A549 (cell line): ENCODE measurements at regions not wholly inside any gene's neighbourhood (a gene's known extent, or its start where the extent isn't known, plus 50 kb on each side); places are given as distances from the start of the nearest gene placed in this dataset.

Source experiments
- CEBPB ChIP-seq, 2 experiments: fragments of >200 bp in 1 of 2; sonication (Bioruptor Twin) in 1 of 2; formaldehyde crosslinking in 1 of 2; IDR thresholded peaks; 2 replicates each; pipeline ENCODE4 v1.6.1; 2012 to 2016
- ESRRA ChIP-seq: fragments of 150-350 bp; IDR thresholded peaks from 2 replicates; pipeline ENCODE4 v1.6.1; 2014; ENCODE audit warnings: mild to moderate bottlenecking, low read length, borderline replicate concordance
- HOXB13 ChIP-seq: fragments of 250-450 bp; sonication (Bioruptor Pico); IDR thresholded peaks from 2 replicates; pipeline ENCODE4 v1.5.0; 2020; ENCODE audit warnings: low read depth, mild to moderate bottlenecking, moderate library complexity
- JUN ChIP-seq, 2 experiments: fragments of >200 bp; sonication (Bioruptor Twin); formaldehyde crosslinking; IDR thresholded peaks; 2 replicates in 1 of 2; 3 replicates in 1 of 2; pipeline ENCODE4 v1.6.1; 2016 to 2017
- POLR2A ChIP-seq: IDR thresholded peaks from 2 replicates; pipeline ENCODE4 v1.6.1; 2012; ENCODE audit warnings: mild to moderate bottlenecking, low read length
- RFX5 ChIP-seq: fragments of 450-650 bp; IDR thresholded peaks from 2 replicates; pipeline ENCODE4 v1.7.1; 2014; ENCODE audit warnings: antibody characterized with exemption, mild to moderate bottlenecking, moderate library complexity
- SREBF2 ChIP-seq: fragments of 450-650 bp; IDR thresholded peaks from 2 replicates; pipeline ENCODE4 v1.6.1; 2014; ENCODE audit warnings: mild to moderate bottlenecking, moderate library complexity
- TF ChIP-seq, protein P1 (sequence below): fragments of >200 bp; sonication (Bioruptor Twin); formaldehyde crosslinking; IDR thresholded peaks from 3 replicates; pipeline ENCODE4 v1.5.1; 2016
- TF ChIP-seq, protein P2 (sequence below): IDR thresholded peaks from 2 replicates; pipeline ENCODE4 v1.6.1; 2012
- TF ChIP-seq, protein P3 (sequence below): fragments of 450-650 bp; IDR thresholded peaks from 2 replicates; pipeline ENCODE4 v1.6.1; 2014; ENCODE audit warnings: antibody characterized with exemption

DNA sequence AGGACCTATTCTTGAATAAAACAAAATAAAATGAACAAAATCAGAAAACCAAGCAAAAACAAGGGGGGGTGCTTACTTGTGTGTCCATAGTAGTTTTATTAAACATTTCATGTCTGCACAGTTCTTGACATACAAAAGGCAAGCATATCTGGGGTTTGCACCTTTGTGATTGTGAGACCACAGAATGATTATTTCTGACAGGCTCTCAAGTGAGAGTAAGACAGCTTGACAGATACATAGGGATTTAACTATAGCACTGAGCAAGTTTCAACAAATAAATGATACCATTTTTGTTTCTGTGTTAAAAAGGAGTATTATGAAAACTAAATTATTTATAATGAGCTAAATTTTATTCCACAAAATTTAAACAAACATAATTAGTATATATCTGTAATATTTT, 712.0 kb upstream of the PCDH10 start:
- no peak for TF ChIP-seq ESRRA
- no peak for TF ChIP-seq HOXB13 (CRISPR knock-in tag)
- no peak for TF ChIP-seq CEBPB (IDR thresholded peaks at IDR 0.05)
- TF ChIP-seq, protein P1, sequence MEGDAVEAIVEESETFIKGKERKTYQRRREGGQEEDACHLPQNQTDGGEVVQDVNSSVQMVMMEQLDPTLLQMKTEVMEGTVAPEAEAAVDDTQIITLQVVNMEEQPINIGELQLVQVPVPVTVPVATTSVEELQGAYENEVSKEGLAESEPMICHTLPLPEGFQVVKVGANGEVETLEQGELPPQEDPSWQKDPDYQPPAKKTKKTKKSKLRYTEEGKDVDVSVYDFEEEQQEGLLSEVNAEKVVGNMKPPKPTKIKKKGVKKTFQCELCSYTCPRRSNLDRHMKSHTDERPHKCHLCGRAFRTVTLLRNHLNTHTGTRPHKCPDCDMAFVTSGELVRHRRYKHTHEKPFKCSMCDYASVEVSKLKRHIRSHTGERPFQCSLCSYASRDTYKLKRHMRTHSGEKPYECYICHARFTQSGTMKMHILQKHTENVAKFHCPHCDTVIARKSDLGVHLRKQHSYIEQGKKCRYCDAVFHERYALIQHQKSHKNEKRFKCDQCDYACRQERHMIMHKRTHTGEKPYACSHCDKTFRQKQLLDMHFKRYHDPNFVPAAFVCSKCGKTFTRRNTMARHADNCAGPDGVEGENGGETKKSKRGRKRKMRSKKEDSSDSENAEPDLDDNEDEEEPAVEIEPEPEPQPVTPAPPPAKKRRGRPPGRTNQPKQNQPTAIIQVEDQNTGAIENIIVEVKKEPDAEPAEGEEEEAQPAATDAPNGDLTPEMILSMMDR, result no peak
- TF ChIP-seq, protein P2, sequence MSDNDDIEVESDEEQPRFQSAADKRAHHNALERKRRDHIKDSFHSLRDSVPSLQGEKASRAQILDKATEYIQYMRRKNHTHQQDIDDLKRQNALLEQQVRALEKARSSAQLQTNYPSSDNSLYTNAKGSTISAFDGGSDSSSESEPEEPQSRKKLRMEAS, result no peak
- TF ChIP-seq RFX5, result no peak
- TF ChIP-seq, protein P3, sequence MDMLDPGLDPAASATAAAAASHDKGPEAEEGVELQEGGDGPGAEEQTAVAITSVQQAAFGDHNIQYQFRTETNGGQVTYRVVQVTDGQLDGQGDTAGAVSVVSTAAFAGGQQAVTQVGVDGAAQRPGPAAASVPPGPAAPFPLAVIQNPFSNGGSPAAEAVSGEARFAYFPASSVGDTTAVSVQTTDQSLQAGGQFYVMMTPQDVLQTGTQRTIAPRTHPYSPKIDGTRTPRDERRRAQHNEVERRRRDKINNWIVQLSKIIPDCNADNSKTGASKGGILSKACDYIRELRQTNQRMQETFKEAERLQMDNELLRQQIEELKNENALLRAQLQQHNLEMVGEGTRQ, result no peak
- TF ChIP-seq SREBF2, result no peak
- TF ChIP-seq POLR2A, result no peak
- TF ChIP-seq JUN (IDR thresholded peaks at IDR 0.05), result no peak
